NK-92 treated with Interleukin-12 subunit alpha and Interleukin-12 subunit beta, amount 100 ng/mL, for 24 hours (cell line): ENCODE measurements at regions not wholly inside any gene's neighbourhood (a gene's known extent, or its start where the extent isn't known, plus 50 kb on each side); places are given as distances from the start of the nearest gene placed in this dataset.
"Not testable (repeated sequence)": the region's sequence is repeated elsewhere in the genome, so short reads cannot be mapped to it uniquely, and the experiment has no call there.

Experiments
- DNase-seq: peaks from one replicate; lab custom pipeline; 2025; lab: John Stamatoyannopoulos, UW

- peak; percentile 12 for DNase-seq
Observed at GRCh38 chr10:128178302-128178958, 52.2 kb upstream of the MKI67 start.

GRCh38 chr10:128180843-128181242, 54.6 kb upstream of the MKI67 start:
- DNase-seq, result no peak

- no peak for DNase-seq
Observed at GRCh38 chr10:128185627-128186026, 59.4 kb upstream of the MKI67 start.

GRCh38 chr10:128186959-128187787, 61.0 kb upstream of the MKI67 start:
- no peak for DNase-seq

GRCh38 chr10:128187788-128188185, 61.6 kb upstream of the MKI67 start:
- no peak for DNase-seq

GRCh38 chr10:128189176-128189575, 63.0 kb upstream of the MKI67 start:
- DNase-seq, result no peak

- no peak for DNase-seq
Observed at GRCh38 chr10:128191847-128192246, 65.6 kb upstream of the MKI67 start.

GRCh38 chr10:128201826-128202225, 75.6 kb upstream of the MKI67 start:
- not testable (repeated sequence) for DNase-seq

- no peak for DNase-seq
Observed at GRCh38 chr10:128203028-128203427, 76.8 kb upstream of the MKI67 start.

- not testable (repeated sequence) for DNase-seq
Observed at GRCh38 chr10:128205591-128205990, 79.4 kb upstream of the MKI67 start.

- no peak for DNase-seq
Observed at GRCh38 chr10:128206676-128207075, 80.5 kb upstream of the MKI67 start.

- DNase-seq, result no peak
Observed at GRCh38 chr10:128209862-128210214, 83.6 kb upstream of the MKI67 start.

GRCh38 chr10:128210215-128211063, 84.2 kb upstream of the MKI67 start:
- no peak for DNase-seq

- no peak for DNase-seq
Observed at GRCh38 chr10:128211064-128211504, 84.9 kb upstream of the MKI67 start.

GRCh38 chr10:128211953-128212727, 85.9 kb upstream of the MKI67 start:
- peak; percentile 55 for DNase-seq

- DNase-seq, result no peak
Observed at GRCh38 chr10:128213156-128213555, 86.9 kb upstream of the MKI67 start.

- DNase-seq, result no peak
Observed at GRCh38 chr10:128215733-128216132, 89.5 kb upstream of the MKI67 start.

- DNase-seq, result no peak
Observed at GRCh38 chr10:128217136-128217535, 90.9 kb upstream of the MKI67 start.

- no peak for DNase-seq
Observed at GRCh38 chr10:128218161-128218560, 91.9 kb upstream of the MKI67 start.

GRCh38 chr10:128219295-128219694, 93.1 kb upstream of the MKI67 start:
- DNase-seq, result no peak

GRCh38 chr10:128220021-128220420, 93.8 kb upstream of the MKI67 start:
- no peak for DNase-seq

GRCh38 chr10:128221117-128221516, 94.9 kb upstream of the MKI67 start:
- no peak for DNase-seq
